A673 (cell line): ENCODE measurements at regions not wholly inside any gene's neighbourhood (a gene's known extent, or its start where the extent isn't known, plus 50 kb on each side); places are given as distances from the start of the nearest gene placed in this dataset.

Source experiments
- EZH2 ChIP-seq: fragments of 200-600 bp; sonication (generic); IDR thresholded peaks from 2 replicates; pipeline ENCODE4 v1.6.1; 2017; ENCODE audit warnings: borderline replicate concordance, low read depth, mild to moderate bottlenecking, mixed read lengths, antibody characterized with exemption, low read length; ENCODE audit not compliant: poor library complexity, severe bottlenecking
- TF ChIP-seq, protein P1 (sequence below): fragments of 300-800, 200-600 bp; sonication (generic); conservative IDR thresholded peaks from 2 replicates; pipeline ENCODE4 v1.5.1; 2017; ENCODE audit warnings: low read depth, mild to moderate bottlenecking, antibody characterized with exemption, low read length, moderate library complexity, mixed read lengths

DNA sequence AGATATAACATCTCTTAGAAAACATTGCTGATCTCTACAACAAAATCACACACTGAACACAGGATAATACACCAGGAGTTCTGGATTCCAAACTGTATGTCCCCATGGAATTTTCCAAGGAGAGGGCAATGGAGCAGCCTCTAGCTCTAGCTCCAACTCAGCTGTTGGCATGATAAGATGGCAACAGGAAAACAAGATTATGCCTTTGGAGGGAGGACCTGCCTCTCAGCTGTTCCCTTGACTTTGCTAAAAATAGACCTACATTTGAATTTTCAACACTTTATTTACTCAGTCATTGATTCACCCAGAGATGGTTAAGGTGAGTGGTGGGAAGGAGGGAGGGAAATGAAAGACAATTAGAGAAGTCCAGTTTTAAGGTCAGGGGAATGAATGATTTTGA lies 246.7 kb downstream of the ALDH8A1 start:
- TF ChIP-seq, protein P1, sequence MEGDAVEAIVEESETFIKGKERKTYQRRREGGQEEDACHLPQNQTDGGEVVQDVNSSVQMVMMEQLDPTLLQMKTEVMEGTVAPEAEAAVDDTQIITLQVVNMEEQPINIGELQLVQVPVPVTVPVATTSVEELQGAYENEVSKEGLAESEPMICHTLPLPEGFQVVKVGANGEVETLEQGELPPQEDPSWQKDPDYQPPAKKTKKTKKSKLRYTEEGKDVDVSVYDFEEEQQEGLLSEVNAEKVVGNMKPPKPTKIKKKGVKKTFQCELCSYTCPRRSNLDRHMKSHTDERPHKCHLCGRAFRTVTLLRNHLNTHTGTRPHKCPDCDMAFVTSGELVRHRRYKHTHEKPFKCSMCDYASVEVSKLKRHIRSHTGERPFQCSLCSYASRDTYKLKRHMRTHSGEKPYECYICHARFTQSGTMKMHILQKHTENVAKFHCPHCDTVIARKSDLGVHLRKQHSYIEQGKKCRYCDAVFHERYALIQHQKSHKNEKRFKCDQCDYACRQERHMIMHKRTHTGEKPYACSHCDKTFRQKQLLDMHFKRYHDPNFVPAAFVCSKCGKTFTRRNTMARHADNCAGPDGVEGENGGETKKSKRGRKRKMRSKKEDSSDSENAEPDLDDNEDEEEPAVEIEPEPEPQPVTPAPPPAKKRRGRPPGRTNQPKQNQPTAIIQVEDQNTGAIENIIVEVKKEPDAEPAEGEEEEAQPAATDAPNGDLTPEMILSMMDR: no peak
- no peak for TF ChIP-seq EZH2
